B cell (primary cell): ENCODE measurements at regions not wholly inside any gene's neighbourhood (a gene's known extent, or its start where the extent isn't known, plus 50 kb on each side); places are given as distances from the start of the nearest gene placed in this dataset.

Experiments
- CTCF ChIP-seq: fragments of 200-600 bp; IDR thresholded peaks from one replicate; pipeline ENCODE4 v1.8.0; 2022; ENCODE audit warnings: antibody characterized with exemption, mild to moderate bottlenecking
- EZH2 ChIP-seq: IDR thresholded peaks from 2 replicates; pipeline ENCODE4 v1.6.1; 2012; ENCODE audit warnings: borderline replicate concordance, low read depth, mild to moderate bottlenecking, moderate library complexity, low read length; ENCODE audit not compliant: insufficient read depth, poor library complexity, severe bottlenecking

GRCh38 chr13:71209217-71209616, 657.8 kb downstream of the DACH1 start:
- TF ChIP-seq CTCF, result no peak
- no peak for TF ChIP-seq EZH2
